HEK293T (cell line): ENCODE measurements at regions not wholly inside any gene's neighbourhood (a gene's known extent, or its start where the extent isn't known, plus 50 kb on each side); places are given as distances from the start of the nearest gene placed in this dataset.

Experiments used
- ARNT ChIP-seq: fragments of 450-650 bp; IDR thresholded peaks from 2 replicates; pipeline ENCODE4 v1.6.1; 2017; ENCODE audit warnings: mild to moderate bottlenecking
- BHLHE40 ChIP-seq: fragments of 450-650 bp; IDR thresholded peaks from 2 replicates; pipeline ENCODE4 v1.6.1; 2016; ENCODE audit warnings: mild to moderate bottlenecking, moderate library complexity, borderline replicate concordance
- CTBP1 ChIP-seq: fragments of 450-650 bp; IDR thresholded peaks from 2 replicates; pipeline ENCODE4 v1.6.1; 2016; ENCODE audit warnings: borderline replicate concordance
- FOXK2 ChIP-seq: fragments of 450-650 bp; IDR thresholded peaks from 2 replicates; pipeline ENCODE4 v1.6.1; 2016; ENCODE audit warnings: mild to moderate bottlenecking
- FOXM1 ChIP-seq: fragments of 450-650 bp; IDR thresholded peaks from 2 replicates; pipeline ENCODE4 v1.6.1; 2017; ENCODE audit warnings: mild to moderate bottlenecking, borderline replicate concordance
- NFRKB ChIP-seq: fragments of 450-650 bp; IDR thresholded peaks from 2 replicates; pipeline ENCODE4 v1.6.1; 2016; ENCODE audit warnings: mild to moderate bottlenecking, moderate library complexity
- PKNOX1 ChIP-seq: fragments of 450-650 bp; IDR thresholded peaks from 2 replicates; pipeline ENCODE4 v1.6.1; 2016
- SP1 ChIP-seq: fragments of 450-650 bp; IDR thresholded peaks from 2 replicates; pipeline ENCODE4 v1.6.1; 2017
- SUZ12 ChIP-seq: fragments of 450-650 bp; IDR thresholded peaks from 2 replicates; pipeline ENCODE4 v1.6.1; 2016; ENCODE audit warnings: mild to moderate bottlenecking
- TARDBP ChIP-seq: fragments of 450-650 bp; IDR thresholded peaks from 2 replicates; pipeline ENCODE4 v1.6.1; 2016

- TF ChIP-seq PKNOX1 = no peak
- TF ChIP-seq SP1 = no peak
- no peak for TF ChIP-seq FOXM1
- no peak for TF ChIP-seq TARDBP
- no peak for TF ChIP-seq ARNT
- no peak for TF ChIP-seq SUZ12
- no peak for TF ChIP-seq NFRKB
- TF ChIP-seq FOXK2 = no peak
- TF ChIP-seq CTBP1 = no peak
- TF ChIP-seq BHLHE40 = no peak
These were observed 164.7 kb downstream of the SCP2D1 start for GRCh38 chr20:18978311-18978710.
